RWPE1 (cell line): ENCODE measurements at regions not wholly inside any gene's neighbourhood (a gene's known extent, or its start where the extent isn't known, plus 50 kb on each side); places are given as distances from the start of the nearest gene placed in this dataset.
"Not testable (repeated sequence)": the region's sequence is repeated elsewhere in the genome, so short reads cannot be mapped to it uniquely, and the experiment has no call there.

Experiments used
- CTCF ChIA-PET: fragments of 350-600 bp; sonication (Branson Sonifier 250); formaldehyde crosslinking; extraction: SDS; loops from one replicate; lab custom pipeline; 2021; lab: Yijun Ruan, JAX
- POLR2A ChIA-PET: fragments of 400-600 bp; formaldehyde crosslinking; extraction: SDS; loops from one replicate; lab custom pipeline; 2020; ENCODE audit warnings: antibody characterized with exemption; ENCODE audit not compliant: low non-redundant PET; lab: Yijun Ruan, JAX
- DNase-seq: peaks from one replicate; pipeline ENCODE4 v3.0.0; 2012; ENCODE audit warnings: low spot score
- H3K27ac ChIP-seq: fragments of 450-650 bp; 2 replicates; pipeline ENCODE4 v1.5.1; 2017
- CTCF ChIP-seq: fragments of 450-650 bp; conservative IDR thresholded peaks from 2 replicates; pipeline ENCODE4 v1.5.1; 2017; ENCODE audit warnings: low read depth, mild to moderate bottlenecking

- no peak overlapping the region for H3K27ac ChIP-seq
- POLR2A ChIA-PET, result interaction anchor here (0.6 kb wide), 1 partner anchor 1653 kb away, joined by 3 read pairs; no protein-coding TSS in a partner anchor
- CTCF ChIA-PET, result interaction anchor here (0.6 kb wide), 1 partner anchor 151 kb away, joined by 4 read pairs; no protein-coding TSS in a partner anchor
- TF ChIP-seq CTCF, result no peak
- DNase-seq, result peak; percentile 66
Measured at GRCh38 chrX:73916931-73917667, 64.6 kb upstream of the XIST start.

DNA sequence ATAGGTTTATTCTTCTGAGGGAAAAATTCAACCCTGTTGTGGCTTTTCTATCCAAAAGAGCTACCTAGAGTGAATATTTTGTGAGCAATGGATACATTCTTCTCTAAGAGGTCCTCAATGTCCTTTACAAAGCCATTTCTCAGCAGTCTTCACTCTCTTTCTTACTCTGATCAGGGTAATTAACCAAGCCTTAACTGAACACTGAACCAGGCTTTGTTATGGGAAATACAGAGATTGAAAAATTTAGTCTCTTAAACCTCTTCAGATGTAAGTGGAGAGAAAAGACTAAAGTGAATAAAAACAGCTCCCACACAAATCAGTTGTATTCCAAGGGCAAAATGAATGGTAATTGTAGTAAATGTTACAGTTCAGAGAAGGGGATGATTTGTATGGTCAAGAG, 64.0 kb upstream of the XIST start:
- TF ChIP-seq CTCF, result no peak
- H3K27ac ChIP-seq, result no peak overlapping the region
- no peak for DNase-seq
- ChIA-PET POLR2A (no interaction called here), CTCF (no interaction called here)

GRCh38 chrX:73914792-73915191, 62.3 kb upstream of the XIST start:
- CTCF ChIA-PET, H3K27ac ChIP-seq, DNase-seq, POLR2A ChIA-PET: not testable (repeated sequence)

- no peak for DNase-seq
- TF ChIP-seq CTCF, result no peak
- ChIA-PET CTCF (interaction anchor here (0.6 kb wide), 1 partner anchor 149 kb away, joined by 3 read pairs; no protein-coding TSS in a partner anchor), POLR2A (no interaction called here)
- H3K27ac ChIP-seq, result peak overlapping the region; percentile 60
Measured at GRCh38 chrX:73913580-73913979, 61.1 kb upstream of the XIST start.

- CTCF ChIA-PET, result interaction anchor here (0.6 kb wide), 1 partner anchor 250 kb away, joined by 3 read pairs; no protein-coding TSS in a partner anchor
- POLR2A ChIA-PET, DNase-seq, H3K27ac ChIP-seq: not testable (repeated sequence)
Measured at GRCh38 chrX:73911946-73912345, 59.4 kb upstream of the XIST start.

- POLR2A ChIA-PET, DNase-seq, CTCF ChIA-PET, H3K27ac ChIP-seq: not testable (repeated sequence)
Measured at GRCh38 chrX:73905749-73906374, 53.3 kb upstream of the XIST start.

- DNase-seq, result no peak
- CTCF ChIA-PET, result no interaction called here
- TF ChIP-seq CTCF, result no peak
- no peak overlapping the region for H3K27ac ChIP-seq
- POLR2A ChIA-PET, result no interaction called here
Measured at GRCh38 chrX:73903941-73904340, 51.4 kb upstream of the XIST start.
